Gastrocnemius medialis (tissue), 4 donors: ENCODE measurements at regions not wholly inside any gene's neighbourhood (a gene's known extent, or its start where the extent isn't known, plus 50 kb on each side); places are given as distances from the start of the nearest gene placed in this dataset.

Experiments used
- ATAC-seq, 2 donors: fragments of 150-250 bp; one replicate each; pipeline ENCODE4 v1.9.1; 2016
- DNase-seq, 2 donors: peaks; one replicate each; pipeline ENCODE4 v3.0.0-alpha.2; 2019
- H3K27ac ChIP-seq, 4 donors: fragments of 200-600 bp; sonication (generic); 1 replicate in 1 of 4; 2 replicates in 3 of 4; pipeline ENCODE4 v1.5.1; 2016 to 2018; ENCODE audit warnings: mild to moderate bottlenecking in 2 of 4, moderate library complexity in 1 of 4
- H3K27me3 ChIP-seq, 3 donors: fragments of 200-600 bp; sonication (generic) in 2 of 3; 1 replicate in 1 of 3; 2 replicates in 2 of 3; pipeline versions ENCODE4 v1.5.1 to v1.6.0; 2016 to 2019; ENCODE audit warnings: mild to moderate bottlenecking in 1 of 3, moderate library complexity in 1 of 3
- H3K36me3 ChIP-seq, 2 donors: fragments of 200-600 bp; sonication (generic) in 1 of 2; one replicate each; pipeline ENCODE4 v1.5.1; 2017 to 2018
- H3K4me1 ChIP-seq, 2 donors: fragments of 200-600 bp; sonication (generic) in 1 of 2; one replicate each; pipeline ENCODE4 v1.5.1; 2016 to 2017; ENCODE audit warnings: mild to moderate bottlenecking in 2 of 2
- H3K4me3 ChIP-seq, 4 donors: fragments of 200-600 bp; sonication (generic) in 3 of 4; 1 replicate in 1 of 4; 2 replicates in 3 of 4; pipeline ENCODE4 v1.5.1; 2016 to 2019; ENCODE audit warnings: mild to moderate bottlenecking in 2 of 4
- H3K9me3 ChIP-seq, 3 donors: fragments of 200-600 bp; sonication (generic) in 2 of 3; 1 replicate in 1 of 3; 2 replicates in 2 of 3; pipeline ENCODE4 v1.5.1; 2016 to 2019
- CTCF ChIP-seq, 5 experiments: fragments of 450-650 bp in 3 of 5; fragments of 200-600 bp in 2 of 5; sonication (generic) in 2 of 5; IDR thresholded peaks in 4 of 5; conservative IDR thresholded peaks in 1 of 5; 1 replicate in 4 of 5; 2 replicates in 1 of 5; pipeline ENCODE4 v1.5.1; 2016 to 2019; ENCODE audit warnings: antibody characterized with exemption in 5 of 5, mild to moderate bottlenecking in 3 of 5, moderate library complexity in 3 of 5
- POLR2A ChIP-seq, 2 donors: fragments of 450-650 bp; IDR thresholded peaks; one replicate each; pipeline ENCODE4 v1.6.1; 2017; ENCODE audit warnings: antibody characterized with exemption in 2 of 2, mild to moderate bottlenecking in 2 of 2, moderate library complexity in 2 of 2
- in situ Hi-C, 4 donors: fragments of 200-750 bp; cut with MboI; loops; one replicate each; pipeline versions ENCODE4 v1.15.0 to v1.8.0; 2017; ENCODE audit warnings: low sequenced_read_pairs in 4 of 4
- intact Hi-C: fragments of 100-400 bp; cut with DNase I; formaldehyde crosslinking; loops from one replicate; pipeline ENCODE4 v1.15.1; 2023; ENCODE audit warnings: low total_unique reads

GRCh38 chr13:104382951-104383350 lies 1316.7 kb upstream of the SLC10A2 start:
- Histone ChIP-seq H3K4me1 (no peaks in the 10 kb centered on the region), H3K27me3 (no peaks in the 10 kb centered on the region), H3K36me3 (no peaks in the 10 kb centered on the region), H3K4me3 (no peak overlapping the region), H3K9me3 (no peaks in the 10 kb centered on the region), H3K27ac (no peak overlapping the region)
- TF ChIP-seq POLR2A (IDR thresholded peaks at IDR 0.05) (no peak), CTCF (IDR thresholded peaks at IDR 0.05 in 4 of 5, conservative IDR thresholded peaks at IDR 0.05 in 1 of 5) (no peak)
- ATAC-seq (no peak), DNase-seq (no peak)
- in situ Hi-C loops (loop anchor here in 1 of 4 donors (25.0 kb wide), 1 partner anchor 96 kb away; no protein-coding TSS in a partner anchor), intact Hi-C loops (no loop called here)

- in situ Hi-C loops (loop anchor here in 1 of 4 donors (25.0 kb wide), 1 partner anchor 89 kb away; no protein-coding TSS in a partner anchor), intact Hi-C loops (no loop called here)
These were observed 1310.4 kb upstream of the SLC10A2 start for GRCh38 chr13:104376588-104376987.

GRCh38 chr13:104375614-104376013 lies 1309.4 kb upstream of the SLC10A2 start:
- no peak for DNase-seq
- Histone ChIP-seq H3K27me3 (no peaks in the 10 kb centered on the region), H3K36me3 (no peaks in the 10 kb centered on the region), H3K4me1 (no peaks in the 10 kb centered on the region), H3K9me3 (no peaks in the 10 kb centered on the region), H3K4me3 (no peak overlapping the region), H3K27ac (no peak overlapping the region)
- no peak for ATAC-seq
- in situ Hi-C loops = loop anchor here in 1 of 4 donors (25.0 kb wide), 1 partner anchor 88 kb away; no protein-coding TSS in a partner anchor
- intact Hi-C loops = no loop called here
- TF ChIP-seq CTCF (IDR thresholded peaks at IDR 0.05 in 4 of 5, conservative IDR thresholded peaks at IDR 0.05 in 1 of 5) (no peak), POLR2A (IDR thresholded peaks at IDR 0.05) (no peak)

More at GRCh38 chr13:104376588-104376987, 1310.4 kb upstream of the SLC10A2 start:
- Histone ChIP-seq H3K27ac (no peak overlapping the region), H3K9me3 (no peaks in the 10 kb centered on the region), H3K36me3 (no peaks in the 10 kb centered on the region), H3K4me3 (no peak overlapping the region), H3K27me3 (no peaks in the 10 kb centered on the region), H3K4me1 (no peaks in the 10 kb centered on the region)
- TF ChIP-seq POLR2A (IDR thresholded peaks at IDR 0.05) (no peak), CTCF (IDR thresholded peaks at IDR 0.05 in 4 of 5, conservative IDR thresholded peaks at IDR 0.05 in 1 of 5) (no peak)
- no peak for DNase-seq
- no peak for ATAC-seq

- no peak for ATAC-seq
- Histone ChIP-seq H3K36me3 (no peaks in the 10 kb centered on the region), H3K27me3 (no peaks in the 10 kb centered on the region), H3K27ac (no peak overlapping the region), H3K4me1 (no peaks in the 10 kb centered on the region), H3K4me3 (no peak overlapping the region), H3K9me3 (no peaks in the 10 kb centered on the region)
- TF ChIP-seq CTCF (IDR thresholded peaks at IDR 0.05 in 4 of 5, conservative IDR thresholded peaks at IDR 0.05 in 1 of 5) (no peak), POLR2A (IDR thresholded peaks at IDR 0.05) (no peak)
- intact Hi-C loops = no loop called here
- in situ Hi-C loops = no loop called here
- DNase-seq = no peak
These were observed 1306.0 kb upstream of the SLC10A2 start for GRCh38 chr13:104372095-104372655.

- no peak overlapping the region for H3K27ac ChIP-seq
- H3K36me3 ChIP-seq = no peaks in the 10 kb centered on the region
- no peak for DNase-seq
- intact Hi-C loops (no loop called here), in situ Hi-C loops (no loop called here)
- H3K9me3 ChIP-seq = no peaks in the 10 kb centered on the region
- no peak for TF ChIP-seq POLR2A (IDR thresholded peaks at IDR 0.05)
- TF ChIP-seq CTCF (IDR thresholded peaks at IDR 0.05 in 4 of 5, conservative IDR thresholded peaks at IDR 0.05 in 1 of 5) = no peak
- H3K27me3 ChIP-seq = no peaks in the 10 kb centered on the region
- H3K4me3 ChIP-seq = no peak overlapping the region
- H3K4me1 ChIP-seq = no peaks in the 10 kb centered on the region
- no peak for ATAC-seq
These were observed 1299.2 kb upstream of the SLC10A2 start for GRCh38 chr13:104365430-104365829.
